Endothelial cell of umbilical vein (primary cell): ENCODE measurements at regions not wholly inside any gene's neighbourhood (a gene's known extent, or its start where the extent isn't known, plus 50 kb on each side); places are given as distances from the start of the nearest gene placed in this dataset.

Experiments used
- BruUV-seq: library from RNA; stranded (reverse); fragments of 400-500 nt; replicated peaks from 2 replicates; lab custom pipeline; 2021; lab: Mats Ljungman, UMichigan
- CTCF ChIA-PET: fragments of 300-600, 350-600 bp; sonication (Branson Sonifier 250); formaldehyde crosslinking; loops from one replicate; lab custom pipeline; 2021; ENCODE audit warnings: antibody characterized with exemption, inconsistent platforms; lab: Charles Lee
- POLR2A ChIA-PET: fragments of 300-600, 350-600 bp; sonication (Branson Sonifier 250); formaldehyde crosslinking; loops from one replicate; lab custom pipeline; 2021; ENCODE audit warnings: antibody characterized with exemption, inconsistent platforms; lab: Charles Lee
- DNase-seq: peaks from one replicate; pipeline ENCODE4 v3.0.0-alpha.2; 2011; ENCODE audit warnings: low read depth, low spot score
- FAIRE-seq: peaks from 2 replicates; lab custom pipeline; 2011; peaks lifted over from hg19 to GRCh38; lab: Jason Lieb, UNC
- H2AFZ ChIP-seq: 2 replicates; pipeline ENCODE4 v1.6.0; 2012; ENCODE audit warnings: low read depth, low read length, control low read depth, inconsistent platforms
- H3K27ac ChIP-seq: 2 replicates; pipeline ENCODE4 v1.5.1; 2011; ENCODE audit warnings: low read depth, mild to moderate bottlenecking, control low read depth, low read length, moderate library complexity; ENCODE audit not compliant: insufficient read depth
- H3K27me3 ChIP-seq, 2 experiments: 2 replicates each; pipeline versions ENCODE4 v1.6.0 to v1.6.1; 2011; ENCODE audit warnings: low read length in 2 of 2, mixed read lengths in 1 of 2; ENCODE audit not compliant: control insufficient read depth in 2 of 2, insufficient read depth in 2 of 2
- H3K36me3 ChIP-seq, 2 experiments: 2 replicates in 1 of 2; 3 replicates in 1 of 2; pipeline ENCODE4 v1.5.1; 2011; ENCODE audit warnings: low read length in 2 of 2, mild to moderate bottlenecking in 1 of 2, moderate library complexity in 1 of 2; ENCODE audit not compliant: control insufficient read depth in 2 of 2, insufficient read depth in 2 of 2; ENCODE audit errors: extremely low read depth in 1 of 2
- H3K4me1 ChIP-seq: 3 replicates; pipeline ENCODE4 v1.5.1; 2011; ENCODE audit warnings: mild to moderate bottlenecking, low read length; ENCODE audit not compliant: control insufficient read depth, insufficient read depth; ENCODE audit errors: extremely low read depth
- H3K4me2 ChIP-seq: 2 replicates; pipeline ENCODE4 v1.6.1; 2011; ENCODE audit warnings: low read length, control low read depth, mixed read lengths; ENCODE audit not compliant: insufficient read depth
- H3K4me3 ChIP-seq, 3 experiments: fragments of 200-600 bp in 1 of 3; sonication (generic), shearing (Covaris generic) in 1 of 3; replicated peaks in 1 of 3; 2 replicates each; pipeline ENCODE4 v1.5.1; 2011 to 2016; ENCODE audit warnings: control low read depth in 3 of 3, low read length in 3 of 3, mild to moderate bottlenecking in 2 of 3, inconsistent platforms in 1 of 3, low read depth in 1 of 3, moderate library complexity in 1 of 3; ENCODE audit not compliant: insufficient read depth in 1 of 3
- H3K79me2 ChIP-seq: 2 replicates; pipeline ENCODE4 v1.6.0; 2012; ENCODE audit warnings: low read length, inconsistent platforms; ENCODE audit not compliant: control insufficient read depth, insufficient read depth
- H3K9ac ChIP-seq: replicated peaks from 2 replicates; pipeline ENCODE3; 2011; ENCODE audit warnings: low read length, control low read depth; ENCODE audit not compliant: insufficient read depth; ENCODE audit errors: extremely low read depth
- H3K9me1 ChIP-seq: replicated peaks from 3 replicates; pipeline ENCODE4 v1.6.0; 2011; ENCODE audit warnings: mild to moderate bottlenecking, low read length; ENCODE audit not compliant: control insufficient read depth, insufficient read depth; ENCODE audit errors: extremely low read depth
- H3K9me3 ChIP-seq: replicated peaks from 2 replicates; pipeline ENCODE4 v1.5.1; 2012; ENCODE audit warnings: low read length, inconsistent platforms; ENCODE audit not compliant: control insufficient read depth, insufficient read depth
- H4K20me1 ChIP-seq: replicated peaks from 2 replicates; pipeline ENCODE3; 2011; ENCODE audit warnings: mild to moderate bottlenecking, low read length; ENCODE audit not compliant: control insufficient read depth, insufficient read depth; ENCODE audit errors: extremely low read depth
- CTCF ChIP-seq, 2 donors: IDR thresholded peaks; 1 replicate in 1 of 2; 2 replicates in 1 of 2; pipeline ENCODE4 v1.5.1; 2011; ENCODE audit warnings: low read length in 2 of 2, mild to moderate bottlenecking in 2 of 2, moderate library complexity in 2 of 2, control low read depth in 1 of 2, inconsistent platforms in 1 of 2, low read depth in 1 of 2; ENCODE audit not compliant: insufficient read depth in 1 of 2; ENCODE audit errors: extremely low read depth in 1 of 2
- EZH2 ChIP-seq: IDR thresholded peaks from 2 replicates; pipeline ENCODE4 v1.6.1; 2012; ENCODE audit warnings: borderline replicate concordance, low read depth, mild to moderate bottlenecking, moderate library complexity, low read length, inconsistent platforms; ENCODE audit not compliant: severe bottlenecking
- FOS ChIP-seq: IDR thresholded peaks from 2 replicates; pipeline ENCODE4 v1.6.1; 2011; ENCODE audit warnings: mild to moderate bottlenecking, low read length, moderate library complexity, borderline replicate concordance; ENCODE audit not compliant: insufficient read depth
- GATA2 ChIP-seq: IDR thresholded peaks from 2 replicates; pipeline ENCODE4 v1.7.0; 2011; ENCODE audit warnings: low read depth, mild to moderate bottlenecking, moderate library complexity, mixed read lengths, low read length; ENCODE audit not compliant: insufficient read length, insufficient read depth
- JUN ChIP-seq: IDR thresholded peaks from 2 replicates; pipeline ENCODE4 v1.6.1; 2011; ENCODE audit warnings: borderline replicate concordance, low read depth; ENCODE audit not compliant: insufficient read length, insufficient read depth
- MAX ChIP-seq: IDR thresholded peaks from 2 replicates; pipeline ENCODE4 v1.6.1; 2011; ENCODE audit not compliant: insufficient read depth, insufficient read length
- MYC ChIP-seq: IDR thresholded peaks from one replicate; pipeline ENCODE4 v1.6.1; 2011; ENCODE audit warnings: mild to moderate bottlenecking, low read depth, low read length
- POLR2A ChIP-seq: IDR thresholded peaks from 2 replicates; pipeline ENCODE4 v1.6.1; 2012; ENCODE audit warnings: low read depth, mild to moderate bottlenecking, control low read depth, low read length
- POLR2AphosphoS5 ChIP-seq: IDR thresholded peaks from 2 replicates; pipeline ENCODE4 v1.6.1; 2012; ENCODE audit warnings: low read depth, mild to moderate bottlenecking, control low read depth, low read length, moderate library complexity; ENCODE audit not compliant: insufficient read depth
- dilution Hi-C: fragments of 300-500 bp; cut with MboI; formaldehyde crosslinking; loops from one replicate; pipeline ENCODE4 v1.15.0; 2019; ENCODE audit warnings: low sequenced_read_pairs; ENCODE audit not compliant: extremely low pct_ligation_motif_present
- intact Hi-C: fragments of 100-400 bp; cut with micrococcal nuclease; formaldehyde crosslinking; loops from one replicate; pipeline ENCODE4 v1.10.0; 2022

GRCh38 chrX:149074398-149074797 is 430.7 kb downstream of the IDS start:
- no peak overlapping the region for H3K27ac ChIP-seq
- intact Hi-C loops (no loop called here), dilution Hi-C loops (no loop called here)
- no peaks in the 10 kb centered on the region for H3K9me3 ChIP-seq
- H3K4me2 ChIP-seq = no peak overlapping the region
- H3K79me2 ChIP-seq = no peaks in the 10 kb centered on the region
- ChIA-PET POLR2A (no interaction called here), CTCF (no interaction called here)
- H4K20me1 ChIP-seq = no peaks in the 10 kb centered on the region
- H3K27me3 ChIP-seq = no peaks in the 10 kb centered on the region
- BruUV-seq = no TSS peak
- H3K4me3 ChIP-seq = no peak overlapping the region
- FAIRE-seq (no peak), DNase-seq (no peak)
- H3K9me1 ChIP-seq = no peaks in the 10 kb centered on the region
- no peaks in the 10 kb centered on the region for H3K36me3 ChIP-seq
- TF ChIP-seq POLR2A = no peak
- no peak for TF ChIP-seq EZH2
- TF ChIP-seq GATA2 = no peak
- no peak for TF ChIP-seq JUN
- TF ChIP-seq POLR2AphosphoS5 = no peak
- no peak for TF ChIP-seq MYC
- TF ChIP-seq FOS = no peak
- TF ChIP-seq MAX = no peak
- no peak for TF ChIP-seq CTCF (IDR thresholded peaks at IDR 0.05; ENCODE audit: extremely low read depth in 1 of 2, insufficient read depth in 1 of 2, low read depth in 1 of 2, low read length in 2 of 2)
- H3K9ac ChIP-seq = no peak overlapping the region
- no peak overlapping the region for H2AFZ ChIP-seq
- no peaks in the 10 kb centered on the region for H3K4me1 ChIP-seq
